Kidney epithelial cell (primary cell): ENCODE measurements at regions not wholly inside any gene's neighbourhood (a gene's known extent, or its start where the extent isn't known, plus 50 kb on each side); places are given as distances from the start of the nearest gene placed in this dataset.

Source experiments
- DNase-seq: peaks from one replicate; pipeline ENCODE4 v3.0.0-alpha.2; 2010; ENCODE audit warnings: low read depth
- H3K27me3 ChIP-seq: 2 replicates; pipeline ENCODE4 v1.6.0; 2011; ENCODE audit warnings: low read length; ENCODE audit not compliant: control insufficient read depth, insufficient read depth
- H3K36me3 ChIP-seq: 2 replicates; pipeline ENCODE4 v1.5.1; 2011; ENCODE audit warnings: low read length; ENCODE audit not compliant: control insufficient read depth, insufficient read depth
- H3K4me3 ChIP-seq: 2 replicates; pipeline ENCODE4 v1.5.1; 2011; ENCODE audit warnings: low read depth, mild to moderate bottlenecking, control low read depth, low read length
- TF ChIP-seq, protein P1 (sequence below): IDR thresholded peaks from 2 replicates; pipeline ENCODE4 v1.5.1; 2011; ENCODE audit warnings: mild to moderate bottlenecking, moderate library complexity, low read length, control low read depth, inconsistent platforms; ENCODE audit not compliant: insufficient read depth, poor library complexity, severe bottlenecking

DNA sequence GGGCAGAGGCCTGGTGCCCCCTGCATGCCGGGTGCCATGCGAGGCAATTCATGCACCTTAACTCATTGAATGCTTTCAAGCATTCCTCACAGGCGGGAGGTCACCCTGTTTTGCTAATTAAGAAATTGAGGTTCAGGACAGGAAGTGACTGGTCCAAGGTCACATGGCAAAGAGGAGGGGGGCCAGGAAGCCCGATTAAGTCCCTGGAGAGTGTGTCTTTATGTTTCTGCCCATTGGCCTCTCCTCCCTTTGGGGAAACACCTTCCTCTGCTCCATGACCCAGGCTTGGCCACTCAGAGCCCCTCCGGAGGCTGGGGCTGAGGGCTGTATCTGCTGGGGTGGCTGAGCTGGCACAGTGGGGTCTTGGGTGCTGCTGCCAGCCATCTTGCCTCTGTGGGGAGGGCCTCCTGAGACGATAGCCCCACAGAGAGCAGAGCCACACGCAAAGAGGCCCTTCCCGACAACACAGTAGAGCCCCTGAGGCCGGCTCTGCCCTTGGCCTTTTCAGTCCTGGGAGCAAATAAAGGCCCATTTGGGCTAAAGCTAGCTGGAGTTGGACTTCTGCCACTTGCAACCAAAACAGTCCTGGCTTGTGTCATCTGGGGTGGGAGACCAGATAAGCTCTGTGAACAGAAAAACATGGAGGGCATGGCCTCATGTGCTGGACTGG is 90.8 kb upstream of the NEURL1B start:
- no peak for DNase-seq
- Histone ChIP-seq H3K27me3 (peaks cover 15% of the 10 kb centered on the region), H3K4me3 (no peak overlapping the region), H3K36me3 (no peaks in the 10 kb centered on the region)
- TF ChIP-seq, protein P1, sequence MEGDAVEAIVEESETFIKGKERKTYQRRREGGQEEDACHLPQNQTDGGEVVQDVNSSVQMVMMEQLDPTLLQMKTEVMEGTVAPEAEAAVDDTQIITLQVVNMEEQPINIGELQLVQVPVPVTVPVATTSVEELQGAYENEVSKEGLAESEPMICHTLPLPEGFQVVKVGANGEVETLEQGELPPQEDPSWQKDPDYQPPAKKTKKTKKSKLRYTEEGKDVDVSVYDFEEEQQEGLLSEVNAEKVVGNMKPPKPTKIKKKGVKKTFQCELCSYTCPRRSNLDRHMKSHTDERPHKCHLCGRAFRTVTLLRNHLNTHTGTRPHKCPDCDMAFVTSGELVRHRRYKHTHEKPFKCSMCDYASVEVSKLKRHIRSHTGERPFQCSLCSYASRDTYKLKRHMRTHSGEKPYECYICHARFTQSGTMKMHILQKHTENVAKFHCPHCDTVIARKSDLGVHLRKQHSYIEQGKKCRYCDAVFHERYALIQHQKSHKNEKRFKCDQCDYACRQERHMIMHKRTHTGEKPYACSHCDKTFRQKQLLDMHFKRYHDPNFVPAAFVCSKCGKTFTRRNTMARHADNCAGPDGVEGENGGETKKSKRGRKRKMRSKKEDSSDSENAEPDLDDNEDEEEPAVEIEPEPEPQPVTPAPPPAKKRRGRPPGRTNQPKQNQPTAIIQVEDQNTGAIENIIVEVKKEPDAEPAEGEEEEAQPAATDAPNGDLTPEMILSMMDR = no peak

- DNase-seq = no peak
- TF ChIP-seq, protein P1 = no peak
- Histone ChIP-seq H3K27me3 (peaks cover 19% of the 10 kb centered on the region), H3K4me3 (no peak overlapping the region), H3K36me3 (no peaks in the 10 kb centered on the region)
These were observed 91.4 kb upstream of the NEURL1B start for GRCh38 chr5:172549696-172550095.

DNA sequence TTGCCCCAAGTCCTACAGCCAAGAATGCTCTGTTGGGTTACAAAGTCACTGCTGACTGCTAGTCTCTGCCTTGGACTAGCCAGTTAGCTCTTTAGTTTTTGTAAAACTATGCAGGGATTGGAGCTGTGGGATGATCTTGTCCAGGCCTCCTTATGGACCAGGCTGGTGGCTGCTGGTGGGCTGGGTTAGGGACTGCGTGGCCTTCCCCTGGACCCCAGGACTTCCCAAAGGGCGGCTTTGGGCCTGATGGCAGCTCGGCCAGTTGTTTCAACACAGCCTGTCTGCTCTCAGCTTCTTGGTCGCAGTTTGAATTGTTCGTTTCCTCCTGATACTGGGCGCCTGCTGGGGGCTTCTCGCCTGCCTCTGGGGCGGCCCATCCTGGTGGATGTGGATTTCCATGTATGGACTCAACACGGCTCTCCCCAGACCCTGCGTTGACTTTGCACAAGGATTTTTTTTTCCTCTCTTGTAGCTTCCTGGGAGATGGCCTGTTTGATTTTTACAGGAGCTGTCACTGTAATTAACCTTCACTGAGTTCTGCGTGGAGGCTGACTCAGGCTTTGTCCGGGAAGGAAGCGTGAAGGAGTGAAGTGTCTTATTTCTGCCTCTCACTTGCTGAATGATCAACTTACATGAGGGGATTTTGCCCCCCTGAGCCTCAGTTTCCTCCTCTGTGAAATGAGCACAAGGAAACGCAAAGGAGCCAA is 91.9 kb upstream of the NEURL1B start:
- peaks cover 19% of the 10 kb centered on the region for H3K27me3 ChIP-seq
- H3K4me3 ChIP-seq = no peak overlapping the region
- H3K36me3 ChIP-seq = no peaks in the 10 kb centered on the region
- DNase-seq = no peak
- TF ChIP-seq, protein P1 = no peak

DNA sequence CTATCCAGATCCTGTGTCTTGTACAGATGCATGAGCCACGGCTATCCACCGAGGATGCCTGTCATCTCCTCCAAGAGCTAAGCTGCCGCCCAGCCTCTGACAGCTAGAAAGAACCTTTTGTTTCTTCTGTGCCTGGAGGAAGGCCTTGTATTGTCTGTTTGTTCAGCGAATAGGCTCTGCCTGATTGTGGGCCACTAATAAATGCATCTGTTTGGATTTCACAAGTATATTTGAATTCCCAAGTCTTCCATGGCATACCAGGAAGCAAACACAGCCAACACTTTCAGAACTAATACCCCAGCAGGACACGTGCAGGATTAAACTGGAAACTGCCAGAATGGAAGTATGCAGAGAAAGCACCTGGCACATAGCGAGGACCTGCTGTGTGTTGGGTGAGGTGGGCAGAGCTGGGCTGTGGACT is 92.7 kb upstream of the NEURL1B start:
- Histone ChIP-seq H3K36me3 (no peaks in the 10 kb centered on the region), H3K4me3 (no peak overlapping the region), H3K27me3 (peaks cover 19% of the 10 kb centered on the region)
- TF ChIP-seq, protein P1 = no peak
- DNase-seq = no peak

- TF ChIP-seq, protein P1 = no peak
- DNase-seq = no peak
- Histone ChIP-seq H3K4me3 (no peak overlapping the region), H3K27me3 (peaks cover 19% of the 10 kb centered on the region), H3K36me3 (no peaks in the 10 kb centered on the region)
These were observed 91.9 kb upstream of the SH3PXD2B start for GRCh38 chr5:172546196-172546595.
